ENCODE measurements at regions not wholly inside any gene's neighbourhood (a gene's known extent, or its start where the extent isn't known, plus 50 kb on each side); places are given as distances from the start of the nearest gene placed in this dataset.

DNA sequence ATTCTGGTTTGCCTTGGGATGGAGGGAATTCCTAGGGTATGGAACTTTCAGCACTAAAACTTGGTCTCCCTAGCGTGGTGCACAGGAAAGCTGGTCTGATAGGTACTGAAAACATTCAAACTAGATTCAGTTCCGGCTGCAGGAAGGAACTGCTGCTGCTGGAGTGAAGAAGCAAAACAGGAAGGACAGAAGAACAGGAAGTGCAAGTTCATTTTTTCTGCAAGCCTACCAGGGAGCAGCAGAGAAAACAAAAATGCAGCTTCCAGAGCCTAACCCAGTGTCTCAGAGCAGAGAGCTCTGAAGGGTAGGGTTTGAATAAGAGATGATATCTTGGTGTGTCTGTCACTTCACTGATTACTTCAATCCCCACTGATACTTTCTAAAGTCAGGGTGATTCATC lies 165.2 kb downstream of the VRK1 start:
- H3K36me3 ChIP-seq (ENCODE audit: control insufficient read depth in 2 of 2, extremely low read depth in 1 of 2, insufficient read depth in 2 of 2, low read length in 2 of 2): no peaks in the 10 kb centered on the region
- H3K79me2 ChIP-seq (ENCODE audit: control insufficient read depth, insufficient read depth, low read length): no peaks in the 10 kb centered on the region
- H3K27ac ChIP-seq (ENCODE audit: insufficient read depth, low read depth, low read length): no peak overlapping the region
- intact Hi-C loops (cut with micrococcal nuclease): no loop called here
- DNase-seq (ENCODE audit: low read depth, low spot score) (no peak), FAIRE-seq (no peak)
- H3K9ac ChIP-seq (replicated peaks; ENCODE audit: extremely low read depth, insufficient read depth, low read length): no peak overlapping the region
- no peaks in the 10 kb centered on the region for H3K27me3 ChIP-seq (ENCODE audit: control insufficient read depth in 2 of 2, insufficient read depth in 2 of 2, low read length in 2 of 2)
- CTCF ChIA-PET: no interaction called here
- H3K9me1 ChIP-seq (replicated peaks; ENCODE audit: control insufficient read depth, extremely low read depth, insufficient read depth, low read length): no peaks in the 10 kb centered on the region
- POLR2A ChIA-PET: no interaction called here
- no peak overlapping the region for H3K4me2 ChIP-seq (ENCODE audit: insufficient read depth, low read length)
- H3K9me3 ChIP-seq (replicated peaks; ENCODE audit: control insufficient read depth, insufficient read depth, low read length): peaks cover 2% of the 10 kb centered on the region
- TF ChIP-seq, protein P1, sequence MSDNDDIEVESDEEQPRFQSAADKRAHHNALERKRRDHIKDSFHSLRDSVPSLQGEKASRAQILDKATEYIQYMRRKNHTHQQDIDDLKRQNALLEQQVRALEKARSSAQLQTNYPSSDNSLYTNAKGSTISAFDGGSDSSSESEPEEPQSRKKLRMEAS (IDR thresholded peaks at IDR 0.05; ENCODE audit: insufficient read depth, insufficient read length): no peak
- TF ChIP-seq POLR2A (IDR thresholded peaks at IDR 0.05; ENCODE audit: low read depth, low read length) (no peak), POLR2AphosphoS5 (IDR thresholded peaks at IDR 0.05; ENCODE audit: insufficient read depth, low read depth, low read length) (no peak), MYC (IDR thresholded peaks at IDR 0.05; ENCODE audit: low read depth, low read length) (no peak), JUN (IDR thresholded peaks at IDR 0.05; ENCODE audit: borderline replicate concordance, insufficient read depth, insufficient read length, low read depth) (no peak), GATA2 (IDR thresholded peaks at IDR 0.05; ENCODE audit: insufficient read depth, insufficient read length, low read depth, low read length) (no peak), EZH2 (IDR thresholded peaks at IDR 0.05; ENCODE audit: borderline replicate concordance, low read depth, low read length, severe bottlenecking) (no peak), FOS (IDR thresholded peaks at IDR 0.05; ENCODE audit: borderline replicate concordance, insufficient read depth, low read length) (no peak)
- TF ChIP-seq, protein P2, sequence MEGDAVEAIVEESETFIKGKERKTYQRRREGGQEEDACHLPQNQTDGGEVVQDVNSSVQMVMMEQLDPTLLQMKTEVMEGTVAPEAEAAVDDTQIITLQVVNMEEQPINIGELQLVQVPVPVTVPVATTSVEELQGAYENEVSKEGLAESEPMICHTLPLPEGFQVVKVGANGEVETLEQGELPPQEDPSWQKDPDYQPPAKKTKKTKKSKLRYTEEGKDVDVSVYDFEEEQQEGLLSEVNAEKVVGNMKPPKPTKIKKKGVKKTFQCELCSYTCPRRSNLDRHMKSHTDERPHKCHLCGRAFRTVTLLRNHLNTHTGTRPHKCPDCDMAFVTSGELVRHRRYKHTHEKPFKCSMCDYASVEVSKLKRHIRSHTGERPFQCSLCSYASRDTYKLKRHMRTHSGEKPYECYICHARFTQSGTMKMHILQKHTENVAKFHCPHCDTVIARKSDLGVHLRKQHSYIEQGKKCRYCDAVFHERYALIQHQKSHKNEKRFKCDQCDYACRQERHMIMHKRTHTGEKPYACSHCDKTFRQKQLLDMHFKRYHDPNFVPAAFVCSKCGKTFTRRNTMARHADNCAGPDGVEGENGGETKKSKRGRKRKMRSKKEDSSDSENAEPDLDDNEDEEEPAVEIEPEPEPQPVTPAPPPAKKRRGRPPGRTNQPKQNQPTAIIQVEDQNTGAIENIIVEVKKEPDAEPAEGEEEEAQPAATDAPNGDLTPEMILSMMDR (IDR thresholded peaks at IDR 0.05; ENCODE audit: extremely low read depth in 1 of 2, insufficient read depth in 1 of 2, low read depth in 1 of 2, low read length in 2 of 2): no peak
- H4K20me1 ChIP-seq (replicated peaks; ENCODE audit: control insufficient read depth, extremely low read depth, insufficient read depth, low read length): no peaks in the 10 kb centered on the region
- no peaks in the 10 kb centered on the region for H3K4me1 ChIP-seq (ENCODE audit: control insufficient read depth, extremely low read depth, insufficient read depth, low read length)
- no peak overlapping the region for H2AFZ ChIP-seq (ENCODE audit: low read depth, low read length)
- BruUV-seq (replicated peaks): no TSS peak
- dilution Hi-C loops (cut with MboI; ENCODE audit: extremely low pct_ligation_motif_present, low sequenced_read_pairs): no loop called here
- no peak overlapping the region for H3K4me3 ChIP-seq (replicated peaks in 1 of 3; ENCODE audit: insufficient read depth in 1 of 3, low read depth in 1 of 3, low read length in 3 of 3)
